ENCODE measurements at regions not wholly inside any gene's neighbourhood (a gene's known extent, or its start where the extent isn't known, plus 50 kb on each side); places are given as distances from the start of the nearest gene placed in this dataset.

- no peak for FAIRE-seq
- DNase-seq (ENCODE audit: low read depth in 1 of 2, low spot score in 2 of 2), result no peak
- 83% methylated on average over 1 of the region's 1 CpG; no CpG with 5 or more reads in 1 of the 2 experiments for WGBS, 2 experiments (ENCODE audit: extremely low coverage in 1 of 2, insufficient coverage in 1 of 2, insufficient read length in 1 of 2, insufficient replicate concordance in 2 of 2, low coverage in 1 of 2, low lambda C conversion rate in 2 of 2, missing lambda C conversion rate in 1 of 2)
- TF ChIP-seq SUZ12 (IDR thresholded peaks at IDR 0.05; ENCODE audit: low read length) (no peak), HDAC2 (IDR thresholded peaks at IDR 0.05; ENCODE audit: borderline replicate concordance in 1 of 2, low read depth in 2 of 2, low read length in 2 of 2) (no peak), BCL11A (IDR thresholded peaks at IDR 0.05; ENCODE audit: low read depth in 2 of 2, low read length in 2 of 2) (no peak), EGR1 (IDR thresholded peaks at IDR 0.05; ENCODE audit: borderline replicate concordance, low read depth, low read length) (no peak), JUN (IDR thresholded peaks at IDR 0.05; ENCODE audit: low read depth, low read length) (no peak), MAFK (IDR thresholded peaks at IDR 0.05; ENCODE audit: low read depth, low read length) (no peak), EP300 (IDR thresholded peaks at IDR 0.05; ENCODE audit: borderline replicate concordance in 1 of 2, low read depth in 2 of 2, low read length in 2 of 2) (no peak), RFX5 (IDR thresholded peaks at IDR 0.05; ENCODE audit: borderline replicate concordance, low read depth, low read length) (no peak), POU5F1 (IDR thresholded peaks at IDR 0.05; ENCODE audit: low read depth, low read length) (no peak)
- TF ChIP-seq, protein P1, sequence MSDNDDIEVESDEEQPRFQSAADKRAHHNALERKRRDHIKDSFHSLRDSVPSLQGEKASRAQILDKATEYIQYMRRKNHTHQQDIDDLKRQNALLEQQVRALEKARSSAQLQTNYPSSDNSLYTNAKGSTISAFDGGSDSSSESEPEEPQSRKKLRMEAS (IDR thresholded peaks at IDR 0.05), result peak; percentile 43; the same call in 1 of the 2 replicates
Measured at GRCh38 chrX:116806288-116806802, 343.6 kb upstream of the CT83 start.

More at GRCh38 chrX:116806288-116806802, 343.6 kb upstream of the CT83 start:
- no peak overlapping the region for H3K14ac ChIP-seq (ENCODE audit: insufficient read length)
- H3K27ac ChIP-seq (ENCODE audit: low read depth, low read length), result no peak overlapping the region
- peaks cover 0 to 29% (median 13%) of the 10 kb centered on the region in 4 experiments; a peak in 5 of 8 replicates for H3K36me3 ChIP-seq (ENCODE audit: control insufficient read depth in 2 of 4, insufficient read depth in 4 of 4, low read length in 3 of 4)
- ChIA-PET CTCF (ENCODE audit: partially characterized antibody) (no interaction called here), POLR2A (ENCODE audit: partially characterized antibody) (interaction anchor here (0.6 to 0.8 kb wide), 2 partner anchors 12 to 125 kb away, joined by 3 read pairs; no protein-coding TSS in a partner anchor)
- H2BK12ac ChIP-seq (ENCODE audit: low read depth, low read length), result no peak overlapping the region
- H2BK5ac ChIP-seq (ENCODE audit: low read depth, low read length), result no peak overlapping the region
- no peak overlapping the region for H2AK5ac ChIP-seq (ENCODE audit: low read depth, low read length)
- H3K4ac ChIP-seq (replicated peaks; ENCODE audit: insufficient read length, low read depth, low read length), result no peak overlapping the region
- no peak overlapping the region for H2AFZ ChIP-seq (ENCODE audit: low read length)
- H3K4me2 ChIP-seq (ENCODE audit: insufficient read depth in 1 of 2, low read depth in 2 of 2, low read length in 2 of 2), result no peak overlapping the region
- H2BK15ac ChIP-seq (ENCODE audit: low read length), result no peak overlapping the region
- no peak overlapping the region for H4K5ac ChIP-seq (ENCODE audit: insufficient read length, low read depth, low read length)
- H3K9ac ChIP-seq (replicated peaks in 1 of 4; ENCODE audit: extremely low read depth in 1 of 4, low read depth in 3 of 4, low read length in 3 of 4), result no peak overlapping the region
- no peak overlapping the region for H3K18ac ChIP-seq (ENCODE audit: extremely low read depth, low read length)
- H3K4me3 ChIP-seq (ENCODE audit: extremely low read depth in 1 of 4, insufficient read depth in 2 of 4, low read depth in 3 of 4, low read length in 4 of 4), result no peak overlapping the region
- no peak overlapping the region for H3K56ac ChIP-seq (replicated peaks; ENCODE audit: insufficient read length, low read depth, low read length)
- no peak overlapping the region for H2BK120ac ChIP-seq (replicated peaks; ENCODE audit: low read depth, low read length)
- no peak overlapping the region for H4K91ac ChIP-seq (replicated peaks; ENCODE audit: insufficient read length, low read length)
- no peak overlapping the region for H2BK20ac ChIP-seq (ENCODE audit: low read length)
- no peaks in the 10 kb centered on the region for H4K20me1 ChIP-seq (replicated peaks in 1 of 2; ENCODE audit: control insufficient read depth in 1 of 2, insufficient read depth in 2 of 2, low read length in 2 of 2)
- H3K27me3 ChIP-seq (replicated peaks in 1 of 4; ENCODE audit: control insufficient read depth in 3 of 4, extremely low read depth in 1 of 4, insufficient read depth in 3 of 4, low read length in 3 of 4), result no peaks in the 10 kb centered on the region
- peaks cover 0 to 5% of the 10 kb centered on the region in 2 experiments; a peak in 2 of 4 replicates for H3K79me2 ChIP-seq (ENCODE audit: control insufficient read depth in 1 of 2, insufficient read depth in 2 of 2, low read length in 2 of 2)
- no peaks in the 10 kb centered on the region for H3K79me1 ChIP-seq (ENCODE audit: low read depth, low read length)
- H3K23me2 ChIP-seq (ENCODE audit: low read depth, low read length), result no peaks in the 10 kb centered on the region
- 0 out of 7 replicates have a peak, but pooled peaks cover 0 to 2% (median 0%) of the 10 kb centered on the region in 4 experiments for H3K4me1 ChIP-seq (replicated peaks in 1 of 4; ENCODE audit: control insufficient read depth in 3 of 4, insufficient read depth in 4 of 4, low read length in 3 of 4)
- no peak overlapping the region for H3K23ac ChIP-seq (ENCODE audit: insufficient read length)
- no peak overlapping the region for H4K8ac ChIP-seq (ENCODE audit: extremely low read depth, insufficient read depth, low read length)
- peaks cover 3 to 14% of the 10 kb centered on the region in 2 experiments; a peak in 2 of 4 replicates for H3K9me3 ChIP-seq (ENCODE audit: insufficient read depth in 2 of 2, low read depth in 1 of 2, low read length in 1 of 2)

Data from H1 (cell line).